ENCODE measurements at regions not wholly inside any gene's neighbourhood (a gene's known extent, or its start where the extent isn't known, plus 50 kb on each side); places are given as distances from the start of the nearest gene placed in this dataset.

GRCh38 chr2:18870307-18870706 is 280.9 kb upstream of the NT5C1B start:
- TF ChIP-seq ZFX (IDR thresholded peaks at IDR 0.05) (no peak), CTCF (conservative IDR thresholded peaks at IDR 0.05) (no peak)
- H3K27ac ChIP-seq = no peak overlapping the region

- H3K27ac ChIP-seq = no peak overlapping the region
- no peak for TF ChIP-seq ZFX (IDR thresholded peaks at IDR 0.05)
- no peak for TF ChIP-seq CTCF (conservative IDR thresholded peaks at IDR 0.05)
Measured at GRCh38 chr2:18861951-18862350, 272.6 kb upstream of the NT5C1B start.

- TF ChIP-seq CTCF (conservative IDR thresholded peaks at IDR 0.05) (no peak), ZFX (IDR thresholded peaks at IDR 0.05) (no peak)
- H3K27ac ChIP-seq = no peak overlapping the region
Measured at GRCh38 chr2:18860179-18860578, 270.8 kb upstream of the NT5C1B start.

- H3K27ac ChIP-seq = no peak overlapping the region
Measured at GRCh38 chr2:18856765-18857164, 267.4 kb upstream of the NT5C1B start.

GRCh38 chr2:18855027-18855426 is 265.7 kb upstream of the NT5C1B start:
- no peak for TF ChIP-seq ZFX (IDR thresholded peaks at IDR 0.05)
- TF ChIP-seq CTCF (conservative IDR thresholded peaks at IDR 0.05) = peak; percentile 58
- no peak overlapping the region for H3K27ac ChIP-seq

More at GRCh38 chr2:18856765-18857164, 267.4 kb upstream of the NT5C1B start:
- TF ChIP-seq ZFX (IDR thresholded peaks at IDR 0.05) (no peak), CTCF (conservative IDR thresholded peaks at IDR 0.05) (no peak)

- TF ChIP-seq CTCF (conservative IDR thresholded peaks at IDR 0.05) = no peak
- no peak for TF ChIP-seq ZFX (IDR thresholded peaks at IDR 0.05)
- no peak overlapping the region for H3K27ac ChIP-seq
Measured at GRCh38 chr2:18849841-18850578, 260.6 kb upstream of the NT5C1B start.

- no peak overlapping the region for H3K27ac ChIP-seq
- TF ChIP-seq ZFX (IDR thresholded peaks at IDR 0.05) (no peak), CTCF (conservative IDR thresholded peaks at IDR 0.05) (no peak)
Measured at GRCh38 chr2:18848646-18849045, 259.3 kb upstream of the NT5C1B start.
